Gastrocnemius medialis (tissue), 4 donors: ENCODE measurements at regions not wholly inside any gene's neighbourhood (a gene's known extent, or its start where the extent isn't known, plus 50 kb on each side); places are given as distances from the start of the nearest gene placed in this dataset.

Experiments used
- ATAC-seq, 2 donors: fragments of 150-250 bp; one replicate each; pipeline ENCODE4 v1.9.1; 2016
- DNase-seq, 2 donors: peaks; one replicate each; pipeline ENCODE4 v3.0.0-alpha.2; 2019
- H3K27ac ChIP-seq, 4 donors: fragments of 200-600 bp; sonication (generic); 1 replicate in 1 of 4; 2 replicates in 3 of 4; pipeline ENCODE4 v1.5.1; 2016 to 2018; ENCODE audit warnings: mild to moderate bottlenecking in 2 of 4, moderate library complexity in 1 of 4
- H3K27me3 ChIP-seq, 3 donors: fragments of 200-600 bp; sonication (generic) in 2 of 3; 1 replicate in 1 of 3; 2 replicates in 2 of 3; pipeline versions ENCODE4 v1.5.1 to v1.6.0; 2016 to 2019; ENCODE audit warnings: mild to moderate bottlenecking in 1 of 3, moderate library complexity in 1 of 3
- H3K36me3 ChIP-seq, 2 donors: fragments of 200-600 bp; sonication (generic) in 1 of 2; one replicate each; pipeline ENCODE4 v1.5.1; 2017 to 2018
- H3K4me1 ChIP-seq, 2 donors: fragments of 200-600 bp; sonication (generic) in 1 of 2; one replicate each; pipeline ENCODE4 v1.5.1; 2016 to 2017; ENCODE audit warnings: mild to moderate bottlenecking in 2 of 2
- H3K4me3 ChIP-seq, 4 donors: fragments of 200-600 bp; sonication (generic) in 3 of 4; 1 replicate in 1 of 4; 2 replicates in 3 of 4; pipeline ENCODE4 v1.5.1; 2016 to 2019; ENCODE audit warnings: mild to moderate bottlenecking in 2 of 4
- H3K9me3 ChIP-seq, 3 donors: fragments of 200-600 bp; sonication (generic) in 2 of 3; 1 replicate in 1 of 3; 2 replicates in 2 of 3; pipeline ENCODE4 v1.5.1; 2016 to 2019
- CTCF ChIP-seq, 5 experiments: fragments of 450-650 bp in 3 of 5; fragments of 200-600 bp in 2 of 5; sonication (generic) in 2 of 5; IDR thresholded peaks in 4 of 5; conservative IDR thresholded peaks in 1 of 5; 1 replicate in 4 of 5; 2 replicates in 1 of 5; pipeline ENCODE4 v1.5.1; 2016 to 2019; ENCODE audit warnings: antibody characterized with exemption in 5 of 5, mild to moderate bottlenecking in 3 of 5, moderate library complexity in 3 of 5
- POLR2A ChIP-seq, 2 donors: fragments of 450-650 bp; IDR thresholded peaks; one replicate each; pipeline ENCODE4 v1.6.1; 2017; ENCODE audit warnings: antibody characterized with exemption in 2 of 2, mild to moderate bottlenecking in 2 of 2, moderate library complexity in 2 of 2
- in situ Hi-C, 4 donors: fragments of 200-750 bp; cut with MboI; loops; one replicate each; pipeline versions ENCODE4 v1.15.0 to v1.8.0; 2017; ENCODE audit warnings: low sequenced_read_pairs in 4 of 4
- intact Hi-C: fragments of 100-400 bp; cut with DNase I; formaldehyde crosslinking; loops from one replicate; pipeline ENCODE4 v1.15.1; 2023; ENCODE audit warnings: low total_unique reads

- TF ChIP-seq POLR2A (IDR thresholded peaks at IDR 0.05), result no peak
- TF ChIP-seq CTCF (IDR thresholded peaks at IDR 0.05 in 4 of 5, conservative IDR thresholded peaks at IDR 0.05 in 1 of 5), result no peak
- Histone ChIP-seq H3K9me3 (no peaks in the 10 kb centered on the region), H3K27me3 (no peaks in the 10 kb centered on the region), H3K4me1 (peaks cover 26% of the 10 kb centered on the region in 2 donors), H3K36me3 (no peaks in the 10 kb centered on the region), H3K27ac (peak overlapping the region; percentile 98 to 100 (median 100)), H3K4me3 (peak overlapping the region; percentile 56 to 99 (median 88))
- DNase-seq, result no peak
- ATAC-seq, result no peak
- intact Hi-C loops, result loop anchor here (5.0 to 10.0 kb wide), 5 partner anchors 212 to 616 kb away; partner anchors contain the start of genes LEPR, LEPROT and RAVER2
- in situ Hi-C loops, result loop anchor here in 3 of 4 donors (5.0 to 25.0 kb wide), 3 partner anchors 207 to 1268 kb away; partner anchors contain the start of genes LEPR (in 1 of the 3) and LEPROT (in 1 of the 3)
Observed at GRCh38 chr1:65069011-65069565, 78.9 kb upstream of the AK4 start.

- H3K4me3 ChIP-seq, result no peak overlapping the region
- in situ Hi-C loops (loop anchor here in 3 of 4 donors (10.0 to 25.0 kb wide), 4 partner anchors 98 to 1264 kb away; no protein-coding TSS in a partner anchor), intact Hi-C loops (no loop called here)
- no peaks in the 10 kb centered on the region for H3K36me3 ChIP-seq
- H3K4me1 ChIP-seq, result peaks cover 8% of the 10 kb centered on the region in 2 donors
- TF ChIP-seq POLR2A (IDR thresholded peaks at IDR 0.05) (no peak), CTCF (IDR thresholded peaks at IDR 0.05 in 4 of 5, conservative IDR thresholded peaks at IDR 0.05 in 1 of 5) (no peak)
- H3K27ac ChIP-seq, result no peak overlapping the region
- no peak for ATAC-seq
- no peaks in the 10 kb centered on the region for H3K27me3 ChIP-seq
- no peak for DNase-seq
- no peaks in the 10 kb centered on the region for H3K9me3 ChIP-seq
Observed at GRCh38 chr1:65072845-65073244, 75.2 kb upstream of the AK4 start.

- H3K4me1 ChIP-seq, result no peaks in the 10 kb centered on the region
- H3K36me3 ChIP-seq, result no peaks in the 10 kb centered on the region
- intact Hi-C loops (loop anchor here (1.0 kb wide), 1 partner anchor 15 kb away; no protein-coding TSS in a partner anchor), in situ Hi-C loops (loop anchor here in 2 of 4 donors (10.0 to 25.0 kb wide), 3 partner anchors 101 to 612 kb away; no protein-coding TSS in a partner anchor)
- TF ChIP-seq POLR2A (IDR thresholded peaks at IDR 0.05), result no peak
- TF ChIP-seq CTCF (IDR thresholded peaks at IDR 0.05 in 4 of 5, conservative IDR thresholded peaks at IDR 0.05 in 1 of 5), result peak; percentile 70 to 84 (median 76)
- peak; percentile 32 to 49 for DNase-seq
- peak; percentile 89 to 95 for ATAC-seq
- H3K4me3 ChIP-seq, result no peak overlapping the region
- no peaks in the 10 kb centered on the region for H3K9me3 ChIP-seq
- no peaks in the 10 kb centered on the region for H3K27me3 ChIP-seq
- no peak overlapping the region for H3K27ac ChIP-seq
Observed at GRCh38 chr1:65075123-65075976, 72.7 kb upstream of the AK4 start.

GRCh38 chr1:65077369-65077768 lies 70.6 kb upstream of the AK4 start:
- H3K27me3 ChIP-seq, result no peaks in the 10 kb centered on the region
- ATAC-seq (no peak), DNase-seq (no peak)
- H3K4me3 ChIP-seq, result no peak overlapping the region
- no peak overlapping the region for H3K27ac ChIP-seq
- in situ Hi-C loops (loop anchor here in 2 of 4 donors (10.0 to 25.0 kb wide), 3 partner anchors 103 to 610 kb away; no protein-coding TSS in a partner anchor), intact Hi-C loops (no loop called here)
- H3K9me3 ChIP-seq, result no peaks in the 10 kb centered on the region
- no peaks in the 10 kb centered on the region for H3K4me1 ChIP-seq
- no peaks in the 10 kb centered on the region for H3K36me3 ChIP-seq
- TF ChIP-seq POLR2A (IDR thresholded peaks at IDR 0.05), result no peak
- no peak for TF ChIP-seq CTCF (IDR thresholded peaks at IDR 0.05 in 4 of 5, conservative IDR thresholded peaks at IDR 0.05 in 1 of 5)
